Ureter (tissue), 1 donor: ENCODE measurements at regions not wholly inside any gene's neighbourhood (a gene's known extent, or its start where the extent isn't known, plus 50 kb on each side); places are given as distances from the start of the nearest gene placed in this dataset.

Experiments
- DNase-seq: peaks from one replicate; pipeline ENCODE4 v3.0.0-alpha.2; 2020; ENCODE audit warnings: low spot score
- donor health status: DM: yes; HTN: yes; CAD: no.

- DNase-seq: no peak
Observed at GRCh38 chr4:100803751-100804150, 285.9 kb upstream of the EMCN start.

DNA sequence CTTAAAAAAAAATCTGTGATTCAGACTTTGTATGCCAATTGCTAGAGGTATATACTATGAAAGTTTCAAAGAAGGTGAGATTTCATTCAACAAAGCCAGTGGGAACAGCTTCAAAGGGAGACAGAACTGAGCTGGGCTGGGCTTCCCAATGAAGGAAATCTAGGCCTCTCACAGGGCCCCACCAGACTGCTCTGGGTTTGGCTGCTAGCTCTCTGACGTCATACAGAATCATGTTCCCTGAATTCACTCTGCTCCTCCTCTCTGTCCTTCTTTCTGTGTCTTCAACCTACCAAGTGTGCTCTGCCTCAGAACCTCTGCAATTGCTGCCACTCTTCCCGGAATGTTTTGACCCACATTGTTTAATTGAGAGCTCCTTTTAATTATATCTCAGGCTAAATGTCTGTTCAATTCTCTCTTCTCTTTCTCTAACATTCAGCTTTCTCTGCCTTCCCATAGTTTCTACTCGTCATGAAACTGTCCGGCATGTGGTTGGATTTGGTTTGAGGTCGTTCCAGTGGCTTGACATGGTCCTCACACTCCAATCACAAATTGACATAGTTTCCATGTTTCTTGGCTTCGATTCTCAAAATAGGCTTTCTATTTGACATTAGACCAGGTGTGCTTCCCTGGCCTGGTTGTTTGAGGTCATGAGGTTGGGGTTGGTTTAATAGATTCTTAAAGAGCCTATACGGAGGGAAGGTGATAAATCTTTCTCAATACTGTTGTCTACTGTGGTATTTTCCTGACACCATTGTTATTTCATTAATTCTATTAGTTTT is 282.1 kb upstream of the EMCN start:
- DNase-seq: no peak

- DNase-seq: no peak
Observed at GRCh38 chr4:100797791-100798190, 280.0 kb upstream of the EMCN start.

DNA sequence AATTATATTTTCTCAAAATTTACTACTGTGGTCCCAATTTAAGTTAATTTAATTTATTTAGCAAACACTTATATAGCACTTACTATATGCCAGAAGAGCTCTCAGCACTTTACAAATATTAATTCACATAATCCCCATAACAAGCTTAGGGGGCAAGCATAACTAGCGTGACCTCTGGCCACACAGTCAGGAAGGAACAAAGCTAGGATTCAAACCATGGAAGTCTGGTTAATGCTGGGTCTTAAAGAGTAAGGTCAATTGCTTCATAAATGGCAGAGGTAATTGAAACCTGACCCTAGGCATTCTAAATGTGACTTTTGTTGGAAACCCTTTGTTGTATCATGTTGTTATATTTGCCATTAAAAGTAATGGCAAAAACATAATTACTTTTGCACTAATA is 279.5 kb upstream of the EMCN start:
- DNase-seq: no peak

DNA sequence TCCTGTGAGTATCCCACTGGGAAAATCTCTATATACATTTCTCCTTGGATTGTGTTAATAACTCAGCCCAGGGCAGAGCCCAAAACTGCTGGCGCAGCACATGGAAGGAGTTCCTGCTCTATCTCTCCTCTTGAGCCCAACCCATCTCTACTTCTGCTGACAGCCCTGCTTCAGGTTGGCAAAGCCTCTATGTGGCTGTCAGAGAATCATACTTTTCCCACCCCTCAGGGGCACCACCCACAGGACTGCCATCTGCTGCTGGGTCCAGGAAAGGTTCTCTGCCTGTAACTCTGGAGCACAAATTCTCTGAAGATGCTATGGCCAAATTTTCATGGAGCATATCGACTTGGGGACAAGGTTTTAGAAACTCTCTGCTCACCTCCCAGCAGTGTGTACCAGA is 278.5 kb upstream of the EMCN start:
- no peak for DNase-seq

GRCh38 chr4:100795581-100795980 is 277.8 kb upstream of the EMCN start:
- no peak for DNase-seq

DNA sequence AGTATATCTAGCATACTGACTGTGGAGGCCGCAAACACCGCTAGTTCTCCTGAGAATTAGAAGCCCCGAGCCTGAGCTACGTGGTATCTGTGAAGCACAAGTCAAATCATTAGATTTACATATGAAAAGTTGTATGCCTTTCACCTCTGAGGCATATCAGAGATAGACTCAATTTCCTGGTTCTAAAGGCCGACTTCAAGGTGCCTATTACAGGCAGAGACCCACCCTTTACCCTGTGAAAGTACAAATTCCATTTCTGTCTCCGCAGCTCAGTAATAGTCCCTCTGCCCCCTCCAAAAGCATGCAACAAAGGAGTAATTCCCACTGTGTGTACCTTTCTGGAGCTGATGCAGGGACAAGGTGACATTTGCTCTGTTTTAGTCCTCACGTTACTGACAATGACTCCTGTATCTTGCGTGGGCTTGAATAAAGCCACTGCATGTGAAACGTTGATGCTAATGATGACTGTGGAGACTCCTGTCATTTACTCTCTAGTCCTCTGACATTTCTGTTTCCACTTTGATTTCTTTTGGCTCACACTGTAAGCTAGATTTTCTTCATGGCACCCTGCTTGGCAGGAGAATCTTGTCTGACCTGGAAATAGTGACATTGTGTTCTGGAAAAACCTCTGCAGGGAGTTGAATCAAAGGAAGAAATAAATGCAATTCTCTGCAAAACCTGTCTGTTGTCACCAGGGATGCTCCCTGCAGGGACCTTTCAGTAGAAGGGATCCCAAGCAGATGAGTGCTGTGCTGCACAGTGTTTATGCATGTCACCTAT is 273.2 kb upstream of the EMCN start:
- DNase-seq: no peak

DNA sequence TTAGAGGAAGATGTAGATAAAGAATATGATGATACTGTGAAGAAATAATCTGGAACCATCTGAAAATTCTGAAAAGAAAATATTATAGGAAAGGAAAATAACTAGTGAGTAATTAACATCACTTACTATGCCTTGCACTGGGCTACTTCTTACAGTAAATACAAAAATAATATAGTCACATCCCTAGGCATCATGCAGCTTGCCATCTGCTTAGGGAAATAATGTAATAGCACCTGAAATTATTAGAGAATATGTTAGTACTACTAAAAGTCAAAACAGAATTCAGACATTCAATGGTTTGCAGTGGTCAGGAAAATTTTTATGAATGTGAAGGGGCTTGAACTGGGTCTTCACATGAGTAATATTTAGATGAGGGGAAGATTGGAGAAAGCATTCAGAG is 272.2 kb upstream of the EMCN start:
- no peak for DNase-seq

DNA sequence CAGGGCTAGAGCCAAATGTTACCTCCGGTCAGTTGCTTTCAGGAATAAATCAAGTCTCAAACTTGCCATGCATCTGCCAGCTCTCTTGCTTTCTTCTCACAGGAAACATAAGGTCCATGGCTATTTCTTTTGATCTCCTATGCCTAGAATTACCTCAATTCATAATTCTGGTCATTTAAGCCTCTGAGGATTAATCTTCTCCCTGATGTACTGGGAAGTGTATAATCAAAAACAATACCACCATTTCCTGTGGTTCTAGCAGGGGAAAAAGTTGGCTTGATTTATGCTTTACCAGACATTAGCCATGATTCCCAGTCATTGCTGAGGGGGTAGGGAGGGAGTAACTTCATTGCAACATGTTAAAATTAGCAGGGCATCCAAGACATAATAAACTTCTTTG is 268.7 kb upstream of the EMCN start:
- DNase-seq: no peak

DNA sequence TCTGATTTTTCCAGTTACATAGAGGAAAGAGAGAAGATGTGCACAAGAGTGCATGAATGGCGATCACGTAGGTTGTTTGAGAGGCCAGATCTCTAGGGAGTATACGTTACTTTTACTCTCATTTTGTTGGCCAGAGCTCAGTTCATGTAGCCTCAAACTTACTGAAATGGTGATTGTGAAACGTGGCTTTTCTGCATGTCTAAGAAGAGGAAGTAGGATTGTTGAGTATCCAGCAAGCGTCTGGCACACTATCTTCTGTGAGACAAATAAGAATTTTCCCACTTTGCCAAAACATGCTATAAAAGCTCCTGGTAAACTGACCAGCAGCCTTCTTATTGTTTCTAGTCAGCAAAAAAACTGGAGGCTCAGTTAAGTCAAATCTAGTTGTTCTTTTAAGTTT is 264.5 kb upstream of the EMCN start:
- no peak for DNase-seq

DNA sequence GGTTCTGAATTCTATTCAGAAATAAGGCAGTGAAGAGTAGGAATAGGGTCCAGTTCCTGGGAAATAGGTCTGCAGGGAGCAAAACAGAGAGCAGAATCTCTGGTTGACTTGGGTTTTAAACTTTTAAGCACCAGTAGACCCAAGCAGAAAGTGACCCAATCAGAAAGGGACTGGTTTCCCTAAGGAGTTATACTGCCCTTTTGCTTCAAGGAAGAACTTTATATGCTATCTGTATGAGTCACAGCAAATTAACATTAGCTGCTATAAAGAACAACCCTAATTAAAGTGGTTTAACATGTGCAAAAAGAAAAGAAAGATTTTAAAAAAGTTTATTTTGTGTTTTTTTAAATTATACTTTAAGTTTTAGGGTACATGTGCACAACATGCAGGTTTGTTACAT is 263.6 kb upstream of the EMCN start:
- no peak for DNase-seq

- DNase-seq: no peak
Observed at GRCh38 chr4:100780126-100780525, 262.3 kb upstream of the EMCN start.

DNA sequence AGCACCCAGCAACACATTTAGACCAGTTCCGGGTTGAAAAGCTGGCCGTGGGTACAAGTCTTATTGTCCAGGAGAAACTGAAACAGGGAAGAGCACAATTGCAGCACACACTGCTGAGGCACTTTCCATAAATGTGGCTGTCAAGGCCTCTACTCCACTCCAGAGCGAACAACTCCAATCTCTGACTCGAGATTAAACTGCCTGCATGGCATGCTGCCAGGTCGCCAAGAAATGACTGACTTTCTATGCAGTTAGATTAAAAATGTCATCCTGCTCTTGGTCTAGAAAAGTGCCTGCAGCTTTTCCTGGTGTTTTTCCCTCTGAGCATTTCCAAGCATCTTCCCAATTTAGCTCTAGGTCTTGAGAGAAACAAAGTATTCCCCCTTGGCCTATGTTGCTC is 260.6 kb upstream of the EMCN start:
- no peak for DNase-seq

DNA sequence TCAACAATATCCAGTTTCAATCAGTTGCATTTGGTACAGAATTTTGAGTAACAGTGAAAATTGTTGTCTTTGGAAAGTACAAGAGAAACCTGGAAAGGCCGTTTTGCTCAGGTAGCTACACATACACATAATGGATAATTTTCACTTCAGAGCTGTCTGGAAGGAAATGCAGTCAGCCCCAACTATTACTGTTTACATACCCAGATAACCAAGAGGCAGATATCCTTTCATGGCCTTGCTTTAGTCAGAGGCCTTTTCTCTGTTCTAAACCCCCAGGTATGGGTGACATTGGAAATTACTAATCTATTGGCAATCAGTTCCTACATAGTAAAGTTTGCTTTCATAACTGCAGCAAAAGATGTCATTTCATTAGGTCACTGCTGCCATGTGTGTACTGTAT is 244.9 kb upstream of the EMCN start:
- DNase-seq: no peak

DNA sequence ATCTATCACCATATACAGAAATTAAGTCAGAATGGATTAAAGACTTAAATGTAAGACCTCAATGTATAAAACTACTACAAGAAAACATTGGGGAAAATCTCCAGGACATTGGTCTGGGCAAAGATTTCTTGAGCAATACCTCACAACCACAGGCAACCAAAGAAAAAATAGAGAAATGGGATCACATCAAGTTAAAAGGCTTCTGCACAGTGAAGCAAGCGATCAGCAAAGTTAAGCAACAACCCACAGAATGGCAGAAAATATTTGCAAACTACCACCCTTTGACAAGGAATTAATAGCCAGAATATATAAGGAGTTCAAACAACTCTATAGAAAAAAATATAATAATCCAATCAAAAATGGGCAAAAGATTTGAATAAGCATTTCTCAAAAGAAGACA is 236.9 kb upstream of the EMCN start:
- no peak for DNase-seq

DNA sequence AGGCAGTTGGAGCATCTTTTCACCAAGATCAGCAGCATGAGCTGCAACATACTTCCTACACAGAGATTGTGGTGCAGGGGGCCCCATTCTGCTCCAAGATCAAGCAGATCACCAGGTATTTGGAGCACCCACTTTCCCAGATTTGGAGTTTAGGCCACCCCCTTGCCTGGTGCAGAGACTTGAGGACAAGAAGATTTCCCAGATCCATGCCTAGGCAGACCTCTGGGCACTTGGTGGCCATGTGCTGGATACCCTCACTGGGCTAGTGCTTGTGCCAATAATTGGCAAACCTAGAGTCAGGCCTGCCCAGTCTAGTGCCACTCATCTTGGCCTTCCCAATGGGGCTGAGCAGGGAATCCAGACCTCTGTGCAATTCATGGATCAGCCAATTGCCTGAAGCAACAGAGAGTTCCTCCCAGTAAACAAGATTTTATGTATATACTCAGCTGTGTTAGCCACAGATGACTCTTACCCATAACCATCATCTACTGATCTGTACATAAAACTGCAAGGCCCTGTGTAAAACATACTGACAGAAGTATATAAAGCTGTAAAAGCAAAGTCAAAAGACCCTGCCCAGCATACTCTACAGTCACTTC is 228.4 kb upstream of the EMCN start:
- no peak for DNase-seq

DNA sequence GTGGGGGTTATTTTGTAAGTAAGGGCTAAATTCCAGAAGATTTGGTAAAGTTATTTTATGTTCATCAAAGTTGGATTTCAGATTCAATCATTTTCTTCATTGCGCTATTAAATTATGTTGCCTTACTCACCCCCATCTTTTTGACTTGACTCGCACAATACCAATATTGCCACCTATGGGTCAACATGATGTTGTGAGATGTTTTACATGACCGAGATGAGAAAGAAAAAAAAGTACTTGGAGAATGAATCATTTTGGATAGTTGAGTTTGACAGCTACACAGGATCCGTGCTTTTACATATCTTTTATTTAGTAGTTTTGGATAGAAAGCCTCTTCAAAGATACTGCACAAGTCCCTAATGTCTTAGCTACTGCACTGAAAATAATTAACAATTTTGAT is 224.2 kb upstream of the EMCN start:
- no peak for DNase-seq

DNA sequence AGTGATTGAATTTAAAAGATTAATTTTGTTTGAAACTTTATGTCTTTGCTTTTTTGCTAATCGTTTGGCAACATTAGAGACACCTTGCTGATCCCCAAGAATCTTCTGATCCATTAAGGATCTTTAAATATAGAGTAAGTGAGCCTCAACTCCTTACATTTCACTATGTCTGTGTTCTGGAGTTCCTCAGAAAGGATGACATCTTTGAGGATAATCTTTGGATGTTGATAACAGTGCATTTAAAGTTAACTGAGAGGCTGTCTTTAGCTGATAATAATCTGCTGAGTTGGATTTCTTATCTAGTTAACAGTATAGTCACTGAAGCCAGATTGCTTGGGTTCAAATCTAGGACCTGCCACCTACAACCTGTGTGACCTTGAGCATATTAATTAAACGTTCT is 221.6 kb upstream of the EMCN start:
- DNase-seq: no peak

DNA sequence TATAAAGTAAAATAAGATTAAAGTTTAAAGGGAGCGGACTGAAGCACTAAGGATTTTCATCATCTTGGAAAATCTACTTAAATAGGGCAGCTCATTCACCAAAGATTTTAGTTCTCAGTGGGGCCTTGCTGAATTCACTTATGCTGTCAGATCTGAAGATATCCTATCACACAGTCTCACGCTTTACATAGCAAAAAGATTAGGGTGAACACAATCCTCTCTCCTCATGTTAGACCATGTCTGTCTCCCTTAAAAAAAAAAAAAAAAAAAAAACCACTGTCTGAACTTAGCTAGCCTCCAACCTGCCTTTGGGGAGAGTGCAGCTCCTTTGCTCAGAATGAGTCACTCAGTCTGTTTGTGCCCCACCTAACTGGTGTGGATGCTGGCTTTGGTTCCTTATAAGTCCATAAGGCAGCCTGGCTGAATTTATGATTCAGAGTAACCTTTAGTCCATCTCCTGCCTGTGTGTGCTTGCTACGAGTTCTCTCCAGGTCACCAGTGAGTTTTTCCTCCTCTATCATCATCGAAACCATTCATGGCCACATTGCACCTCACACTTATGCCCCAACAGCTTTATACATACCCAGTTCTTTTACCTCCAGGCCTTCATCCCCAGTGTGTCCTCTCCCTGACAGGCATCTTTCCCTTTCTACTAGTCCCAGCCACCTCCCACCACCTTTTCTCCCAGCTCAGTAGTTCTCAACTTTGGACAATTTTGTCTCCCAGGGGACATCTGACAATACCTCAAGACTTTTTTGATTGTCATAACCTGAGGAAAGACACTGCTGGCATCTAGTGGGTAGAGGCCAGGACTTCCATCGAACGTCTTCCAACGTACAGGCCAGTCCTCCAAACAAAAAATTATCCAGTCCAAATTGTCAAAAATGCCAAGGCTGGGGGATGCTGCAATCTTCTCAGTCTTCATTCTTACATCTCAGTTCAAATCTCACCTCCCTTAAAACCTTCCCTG is 220.7 kb upstream of the EMCN start:
- DNase-seq: peak; percentile 67

GRCh38 chr4:100736641-100737451 is 219.0 kb upstream of the EMCN start:
- no peak for DNase-seq

DNA sequence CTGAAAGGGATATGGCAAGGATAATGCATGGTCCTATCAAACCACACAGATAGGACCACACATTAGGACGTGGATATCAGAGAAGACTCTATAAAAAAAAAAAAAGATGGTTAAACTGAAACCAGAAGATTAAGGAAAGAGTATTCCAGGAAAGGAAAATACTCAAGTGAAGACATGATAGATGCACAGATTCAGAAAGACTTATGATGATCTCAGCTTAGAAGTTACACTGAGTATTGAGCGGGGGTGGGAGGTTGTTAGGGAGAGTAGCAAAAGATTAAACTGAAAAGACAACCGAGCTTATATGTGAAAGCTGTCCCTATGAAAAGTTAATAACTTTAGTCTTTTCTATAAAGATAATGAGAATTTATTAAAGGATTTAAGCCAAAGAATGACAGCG is 211.0 kb upstream of the EMCN start:
- DNase-seq: no peak
